Choroid plexus epithelial cell (primary cell): ENCODE measurements at regions not wholly inside any gene's neighbourhood (a gene's known extent, or its start where the extent isn't known, plus 50 kb on each side); places are given as distances from the start of the nearest gene placed in this dataset.

ENCODE experiments used
- DNase-seq: peaks from one replicate; pipeline ENCODE4 v3.0.0-alpha.2; 2010; ENCODE audit warnings: low read depth
- H3K4me3 ChIP-seq: 2 replicates; pipeline ENCODE4 v1.5.1; 2011; ENCODE audit warnings: low read depth, mild to moderate bottlenecking, control low read depth, low read length, moderate library complexity
- TF ChIP-seq, protein P1 (sequence below): conservative IDR thresholded peaks from 2 replicates; pipeline ENCODE4 v1.5.1; 2011; ENCODE audit warnings: low read depth, mild to moderate bottlenecking, control low read depth, inconsistent platforms, low read length, moderate library complexity

DNA sequence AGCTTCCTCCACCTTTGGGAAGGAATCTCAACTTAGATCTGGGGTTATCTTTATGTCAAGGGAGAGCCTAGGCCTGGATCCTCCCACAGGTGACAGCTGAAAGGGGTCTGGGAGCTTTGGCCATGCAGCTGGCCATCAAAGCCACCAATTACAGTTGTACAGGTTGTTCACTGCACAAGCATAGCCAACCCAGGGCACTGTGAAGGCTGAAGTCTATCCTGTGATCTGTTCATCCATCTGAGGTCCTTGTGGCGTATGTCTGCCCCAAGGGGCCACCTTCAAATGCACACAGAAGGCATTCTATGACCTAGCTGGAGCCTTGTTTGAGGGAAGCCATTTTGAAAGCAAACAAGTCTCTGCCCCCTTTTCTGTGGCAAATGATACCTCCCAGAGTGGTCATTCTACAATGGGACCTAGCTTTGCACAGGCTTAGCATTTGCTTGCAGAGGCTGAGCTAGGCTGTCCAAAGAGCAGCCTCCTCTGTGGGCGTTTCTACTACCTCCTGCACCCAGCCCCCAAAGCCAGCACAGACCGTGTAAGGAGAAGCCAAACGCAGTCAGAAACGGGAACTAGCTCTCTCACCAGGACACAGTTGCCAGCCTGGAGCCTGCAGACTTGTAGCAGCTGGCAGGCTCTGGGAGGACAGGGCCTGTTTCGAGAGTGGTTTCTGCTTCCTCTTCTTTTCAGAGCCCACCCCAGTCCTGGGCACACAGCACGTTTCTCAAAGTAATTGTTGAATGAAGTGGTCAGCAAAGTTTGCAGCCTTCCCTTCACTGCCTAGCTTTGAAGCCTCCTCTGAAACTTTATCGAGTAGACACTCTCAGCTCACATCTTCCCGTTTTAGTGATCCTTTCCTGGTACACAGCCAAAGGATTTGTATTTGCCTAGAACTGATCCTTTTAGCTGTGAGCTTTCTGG lies 157.3 kb upstream of the SMAD3 start:
- H3K4me3 ChIP-seq = no peak overlapping the region
- TF ChIP-seq, protein P1, sequence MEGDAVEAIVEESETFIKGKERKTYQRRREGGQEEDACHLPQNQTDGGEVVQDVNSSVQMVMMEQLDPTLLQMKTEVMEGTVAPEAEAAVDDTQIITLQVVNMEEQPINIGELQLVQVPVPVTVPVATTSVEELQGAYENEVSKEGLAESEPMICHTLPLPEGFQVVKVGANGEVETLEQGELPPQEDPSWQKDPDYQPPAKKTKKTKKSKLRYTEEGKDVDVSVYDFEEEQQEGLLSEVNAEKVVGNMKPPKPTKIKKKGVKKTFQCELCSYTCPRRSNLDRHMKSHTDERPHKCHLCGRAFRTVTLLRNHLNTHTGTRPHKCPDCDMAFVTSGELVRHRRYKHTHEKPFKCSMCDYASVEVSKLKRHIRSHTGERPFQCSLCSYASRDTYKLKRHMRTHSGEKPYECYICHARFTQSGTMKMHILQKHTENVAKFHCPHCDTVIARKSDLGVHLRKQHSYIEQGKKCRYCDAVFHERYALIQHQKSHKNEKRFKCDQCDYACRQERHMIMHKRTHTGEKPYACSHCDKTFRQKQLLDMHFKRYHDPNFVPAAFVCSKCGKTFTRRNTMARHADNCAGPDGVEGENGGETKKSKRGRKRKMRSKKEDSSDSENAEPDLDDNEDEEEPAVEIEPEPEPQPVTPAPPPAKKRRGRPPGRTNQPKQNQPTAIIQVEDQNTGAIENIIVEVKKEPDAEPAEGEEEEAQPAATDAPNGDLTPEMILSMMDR = no peak
- DNase-seq = no peak

DNA sequence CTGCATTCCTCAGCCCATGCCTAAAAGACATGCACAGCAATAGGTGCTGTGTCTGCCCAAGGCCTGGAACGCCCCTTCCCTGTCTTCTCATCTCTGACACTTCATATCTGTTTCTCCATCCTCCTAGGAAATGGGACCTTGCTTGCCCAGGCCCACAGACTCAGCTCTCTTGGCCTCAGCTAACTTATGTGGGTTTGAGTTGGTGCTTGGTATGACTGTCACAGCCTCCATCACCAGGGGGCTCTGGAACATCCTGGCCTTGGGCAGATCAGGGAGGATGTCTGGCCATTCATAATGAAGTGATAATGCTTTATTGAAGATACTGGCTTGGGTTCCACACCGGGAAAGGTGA lies 156.7 kb upstream of the SMAD3 start:
- TF ChIP-seq, protein P1 = no peak
- DNase-seq = no peak
- no peak overlapping the region for H3K4me3 ChIP-seq

DNA sequence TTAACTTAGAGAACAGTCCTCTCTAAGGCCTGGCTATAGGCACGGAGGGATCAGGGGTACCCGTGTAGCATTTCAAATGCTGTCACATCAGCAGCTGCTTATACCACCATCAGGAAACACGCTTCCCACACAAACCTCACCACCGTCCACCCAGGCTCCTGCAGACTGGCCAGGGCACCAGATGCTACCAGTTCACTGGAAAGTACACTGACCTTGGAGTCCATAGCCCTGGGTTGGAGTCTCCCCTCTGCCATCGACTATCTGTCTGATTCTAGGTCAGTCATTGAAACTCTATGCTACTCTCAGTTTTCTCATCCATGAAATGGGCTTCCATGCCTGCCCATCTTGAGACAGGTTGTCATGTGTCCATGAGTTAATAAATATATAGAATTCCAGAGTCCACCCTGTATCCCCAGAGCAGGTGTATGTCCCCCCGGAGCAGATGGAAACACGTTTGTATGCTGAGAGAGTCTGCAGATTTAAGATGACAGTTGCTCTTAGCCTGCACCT lies 156.0 kb upstream of the SMAD3 start:
- no peak for DNase-seq
- TF ChIP-seq, protein P1 = no peak
- H3K4me3 ChIP-seq = no peak overlapping the region

DNA sequence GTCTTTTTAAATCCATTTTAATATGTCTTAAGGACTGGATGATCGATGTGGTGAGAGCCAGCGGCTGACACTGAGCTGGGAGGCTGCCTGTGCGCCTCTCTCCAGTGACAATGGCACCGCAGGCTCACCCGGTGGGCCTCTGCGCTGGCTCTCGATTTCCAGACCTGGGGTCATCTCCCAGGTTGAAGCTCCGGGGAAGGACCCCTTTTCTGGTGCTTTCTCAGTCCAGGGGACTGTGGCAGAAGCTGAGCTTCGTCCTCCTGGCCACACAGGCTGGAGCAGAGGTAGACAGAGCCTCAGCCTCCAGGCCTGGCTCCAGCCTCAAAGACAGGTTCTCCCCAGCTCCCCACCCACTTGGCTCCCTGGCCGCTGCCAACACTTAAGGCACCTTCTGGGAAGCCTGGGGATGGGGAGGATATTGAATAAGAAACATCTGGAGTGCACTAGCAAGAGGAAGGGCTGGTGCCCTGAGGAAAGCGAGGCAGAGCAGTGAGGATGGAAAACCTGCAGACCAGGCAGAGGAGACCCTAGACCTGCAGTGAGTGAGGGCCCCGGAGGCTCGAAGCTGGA lies 154.2 kb upstream of the SMAD3 start:
- H3K4me3 ChIP-seq = no peak overlapping the region
- DNase-seq = no peak
- TF ChIP-seq, protein P1 = no peak

DNA sequence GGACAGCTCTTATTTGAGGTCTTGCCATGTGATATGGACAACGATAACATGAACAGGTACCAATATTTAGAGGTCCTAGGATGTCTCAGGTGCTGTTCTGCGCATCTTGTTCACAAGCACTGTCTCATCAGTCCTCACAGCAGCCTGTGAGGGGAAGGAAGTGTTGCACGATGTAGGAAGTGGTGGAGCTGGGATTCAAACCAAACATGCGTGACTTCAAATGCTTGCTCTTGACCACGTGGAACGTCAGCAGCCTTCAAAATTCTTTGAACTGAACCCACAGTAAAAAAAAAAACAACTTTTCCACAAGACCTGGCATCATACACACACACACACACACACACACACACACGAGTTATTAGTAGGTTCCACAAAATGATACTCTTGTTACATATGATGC lies 153.4 kb upstream of the SMAD3 start:
- no peak for DNase-seq
- H3K4me3 ChIP-seq = no peak overlapping the region
- TF ChIP-seq, protein P1 = no peak

DNA sequence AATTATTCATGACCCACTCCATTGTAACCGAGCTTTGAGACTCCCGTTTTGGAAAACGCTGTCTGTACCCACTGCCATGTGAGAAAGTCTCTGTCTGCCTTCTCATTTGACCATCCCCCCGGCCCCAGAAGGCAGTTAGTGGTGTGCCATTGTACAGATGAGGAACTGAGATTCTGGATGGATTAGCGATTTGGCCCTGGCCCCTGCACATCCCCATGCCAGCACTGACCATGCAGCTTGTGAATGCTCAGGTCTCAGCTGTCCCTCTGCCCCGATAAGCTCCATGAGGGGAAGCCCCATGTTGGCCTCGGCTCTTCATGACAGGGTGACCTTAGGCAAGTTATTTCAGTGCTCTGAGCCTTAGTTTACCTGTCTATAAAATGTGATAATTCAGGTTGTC lies 153.0 kb upstream of the SMAD3 start:
- no peak for DNase-seq
- H3K4me3 ChIP-seq = no peak overlapping the region

More for the DNA sequence above, 153.0 kb upstream of the SMAD3 start:
- TF ChIP-seq, protein P1 = no peak
